ENCODE measurements at regions not wholly inside any gene's neighbourhood (a gene's known extent, or its start where the extent isn't known, plus 50 kb on each side); places are given as distances from the start of the nearest gene placed in this dataset.
"Not testable (repeated sequence)": the region's sequence is repeated elsewhere in the genome, so short reads cannot be mapped to it uniquely, and the experiment has no call there.

DNA sequence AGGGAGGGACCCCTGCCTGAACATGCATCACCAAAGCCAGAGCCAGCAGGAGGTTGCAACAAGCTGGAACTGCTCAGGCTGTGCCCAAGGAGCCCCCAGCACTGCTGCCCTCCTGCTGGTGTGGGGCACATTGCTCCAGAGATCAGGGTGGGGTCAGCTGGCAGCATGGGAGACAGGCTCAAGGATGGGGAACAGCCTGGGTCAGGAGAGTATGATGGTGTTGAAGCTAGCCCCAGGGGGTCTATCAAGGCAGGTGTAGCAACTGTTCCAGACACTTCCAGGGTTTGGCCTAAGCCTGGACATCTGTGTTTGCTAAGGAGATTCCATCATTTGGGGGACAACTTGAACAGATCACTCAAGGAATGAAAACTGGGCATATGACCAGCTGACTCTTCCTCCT lies 133.1 kb downstream of the ATPSCKMT start:
- no peaks in the 10 kb centered on the region; the same call in 1 of the 2 replicates for H3K36me3 ChIP-seq (replicated peaks; ENCODE audit: control insufficient read depth, insufficient read depth, low read length)

DNA sequence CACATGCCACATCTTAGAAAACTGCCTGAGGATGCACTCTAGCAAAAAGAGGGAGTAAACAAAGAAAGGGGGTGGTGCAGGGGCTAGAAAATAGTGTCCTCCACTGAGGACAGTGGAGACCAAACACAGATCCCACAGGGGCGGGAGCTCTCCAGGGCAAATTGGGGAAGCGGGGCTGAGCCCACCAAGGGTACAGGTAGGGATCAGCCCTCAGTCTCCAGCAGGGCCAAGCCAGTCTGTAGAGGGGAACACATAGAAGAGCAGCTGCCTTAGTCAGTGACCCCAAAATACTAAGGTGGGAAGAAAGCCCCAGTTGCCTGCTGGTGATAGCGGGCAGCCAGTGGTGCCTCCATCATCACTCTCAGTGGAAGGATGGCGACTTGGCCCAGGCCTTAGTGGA lies 134.0 kb downstream of the ATPSCKMT start:
- no peak for DNase-seq
- Histone ChIP-seq H3K27me3 (ENCODE audit: control insufficient read depth, insufficient read depth, low read length) (peaks cover 3% of the 10 kb centered on the region; the same call in 1 of the 2 replicates), H3K4me3 (ENCODE audit: insufficient read depth, low read depth, low read length) (no peak overlapping the region), H3K36me3 (replicated peaks; ENCODE audit: control insufficient read depth, insufficient read depth, low read length) (no peaks in the 10 kb centered on the region; the same call in 1 of the 2 replicates)

More for the DNA sequence above, 133.1 kb downstream of the ATPSCKMT start:
- Histone ChIP-seq H3K27me3 (ENCODE audit: control insufficient read depth, insufficient read depth, low read length) (peaks cover 3% of the 10 kb centered on the region; the same call in 1 of the 2 replicates), H3K4me3 (ENCODE audit: insufficient read depth, low read depth, low read length) (no peak overlapping the region)
- DNase-seq, result no peak

DNA sequence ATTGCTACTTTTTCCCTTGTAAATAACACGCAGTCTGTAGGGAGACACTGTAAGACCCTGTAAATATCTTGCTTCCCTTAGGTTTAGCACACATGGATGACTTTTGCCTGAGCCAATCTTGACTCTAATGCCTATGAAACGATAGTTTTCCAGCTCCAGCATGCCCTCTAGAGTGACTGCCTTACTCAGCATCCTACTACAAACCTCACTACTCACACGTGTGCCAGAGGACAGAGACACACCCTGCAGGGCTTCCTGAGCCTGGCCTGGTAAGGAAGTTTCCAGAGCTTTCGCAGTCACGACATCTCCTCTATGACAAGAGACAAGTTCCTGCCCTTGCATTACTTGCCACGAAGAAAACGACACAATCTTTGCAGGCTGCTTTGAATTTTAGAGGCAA lies 138.1 kb downstream of the ATPSCKMT start:
- Histone ChIP-seq H3K36me3 (replicated peaks; ENCODE audit: control insufficient read depth, insufficient read depth, low read length) (no peaks in the 10 kb centered on the region), H3K27me3 (ENCODE audit: control insufficient read depth, insufficient read depth, low read length) (peaks cover 3% of the 10 kb centered on the region; the same call in 1 of the 2 replicates), H3K4me3 (ENCODE audit: insufficient read depth, low read depth, low read length) (no peak overlapping the region)
- peak; percentile 81 for DNase-seq

DNA sequence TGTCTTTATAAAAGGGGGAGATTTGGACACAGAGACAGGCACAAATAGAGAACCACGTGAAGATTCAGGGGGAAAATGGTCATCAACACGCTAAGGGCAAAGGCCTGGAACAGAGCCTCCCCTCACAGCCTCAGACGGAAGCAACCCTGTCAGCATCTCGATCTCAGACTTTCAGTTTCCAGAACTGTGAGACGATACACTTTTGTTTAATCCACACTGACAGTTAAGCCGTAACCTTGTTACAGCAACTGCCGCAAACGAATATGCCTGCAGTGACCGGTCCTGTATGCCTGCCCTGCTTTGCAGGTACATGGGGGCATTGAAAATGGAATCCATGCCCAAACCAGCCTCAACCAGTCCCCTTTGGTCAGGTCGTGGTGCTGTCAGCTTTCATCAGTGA lies 139.5 kb downstream of the ATPSCKMT start:
- Histone ChIP-seq H3K4me3 (ENCODE audit: insufficient read depth, low read depth, low read length) (no peak overlapping the region), H3K36me3 (replicated peaks; ENCODE audit: control insufficient read depth, insufficient read depth, low read length) (no peaks in the 10 kb centered on the region), H3K27me3 (ENCODE audit: control insufficient read depth, insufficient read depth, low read length) (peaks cover 3% of the 10 kb centered on the region; the same call in 1 of the 2 replicates)
- DNase-seq, result no peak

DNA sequence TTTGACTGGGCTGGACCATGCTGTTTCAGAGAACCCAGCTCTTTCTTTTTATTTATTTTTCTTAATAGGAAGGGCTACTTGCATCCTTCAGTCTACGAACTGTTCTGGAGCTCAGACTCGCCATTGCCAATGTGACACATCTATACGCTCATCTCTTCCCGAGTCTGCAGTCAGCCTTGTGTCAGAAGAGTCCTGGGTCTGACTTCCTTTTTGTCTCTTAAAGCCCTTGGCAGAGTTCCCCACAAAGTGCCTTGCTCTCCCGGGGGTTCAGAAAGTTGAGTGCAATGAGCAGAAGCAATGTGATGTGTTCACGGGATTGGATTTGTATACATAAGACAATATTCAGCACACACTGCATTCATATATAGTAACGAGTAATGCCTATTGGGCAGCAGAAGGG lies 140.4 kb downstream of the ATPSCKMT start:
- no peak for DNase-seq
- no peaks in the 10 kb centered on the region for H3K36me3 ChIP-seq (replicated peaks; ENCODE audit: control insufficient read depth, insufficient read depth, low read length)
- no peak overlapping the region for H3K4me3 ChIP-seq (ENCODE audit: insufficient read depth, low read depth, low read length)
- H3K27me3 ChIP-seq (ENCODE audit: control insufficient read depth, insufficient read depth, low read length), result peaks cover 3% of the 10 kb centered on the region; the same call in 1 of the 2 replicates

DNA sequence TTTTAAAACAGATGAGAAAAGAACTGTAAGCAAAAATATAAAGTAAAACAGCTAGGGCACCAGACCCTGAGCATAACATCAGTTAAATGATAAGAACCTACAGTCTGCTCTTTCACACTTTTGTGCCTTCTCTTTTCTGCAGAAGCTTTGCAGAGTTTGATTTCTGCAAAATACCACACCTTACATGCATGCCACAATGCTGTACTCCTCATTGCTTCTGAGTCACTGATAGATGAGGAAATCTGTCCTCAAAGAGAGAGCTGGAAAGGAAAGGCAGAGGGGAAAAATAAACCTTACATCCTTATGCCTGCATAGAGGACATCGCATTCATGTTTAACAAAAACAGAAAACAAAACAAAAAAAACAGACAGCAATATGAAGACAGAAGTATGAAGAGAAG lies 142.9 kb downstream of the ATPSCKMT start:
- DNase-seq, result no peak
- H3K27me3 ChIP-seq (ENCODE audit: control insufficient read depth, insufficient read depth, low read length), result no peaks in the 10 kb centered on the region
- no peaks in the 10 kb centered on the region for H3K36me3 ChIP-seq (replicated peaks; ENCODE audit: control insufficient read depth, insufficient read depth, low read length)
- H3K4me3 ChIP-seq (ENCODE audit: insufficient read depth, low read depth, low read length), result no peak overlapping the region

DNA sequence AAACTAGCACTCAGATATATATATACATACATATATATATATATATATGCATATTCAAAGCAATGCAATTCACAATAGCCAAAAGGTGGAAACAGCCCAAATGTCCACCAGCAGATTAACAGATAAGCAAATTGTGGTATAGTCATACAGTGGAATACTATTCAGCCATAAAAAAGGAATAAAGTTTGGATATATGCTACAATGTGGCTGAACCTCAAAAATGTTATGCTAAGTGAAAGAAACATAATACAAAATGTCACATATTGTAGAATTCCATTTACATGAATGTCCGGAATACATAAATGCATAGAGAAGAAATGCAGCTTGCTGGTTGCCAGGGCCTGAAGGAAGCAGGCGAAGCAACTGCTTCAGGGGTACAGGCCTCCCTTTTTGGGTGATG lies 143.4 kb downstream of the ATPSCKMT start:
- H3K27me3 ChIP-seq (ENCODE audit: control insufficient read depth, insufficient read depth, low read length), result no peaks in the 10 kb centered on the region
- H3K4me3 ChIP-seq (ENCODE audit: insufficient read depth, low read depth, low read length), result no peak overlapping the region
- H3K36me3 ChIP-seq (replicated peaks; ENCODE audit: control insufficient read depth, insufficient read depth, low read length), result no peaks in the 10 kb centered on the region
- DNase-seq, result no peak

DNA sequence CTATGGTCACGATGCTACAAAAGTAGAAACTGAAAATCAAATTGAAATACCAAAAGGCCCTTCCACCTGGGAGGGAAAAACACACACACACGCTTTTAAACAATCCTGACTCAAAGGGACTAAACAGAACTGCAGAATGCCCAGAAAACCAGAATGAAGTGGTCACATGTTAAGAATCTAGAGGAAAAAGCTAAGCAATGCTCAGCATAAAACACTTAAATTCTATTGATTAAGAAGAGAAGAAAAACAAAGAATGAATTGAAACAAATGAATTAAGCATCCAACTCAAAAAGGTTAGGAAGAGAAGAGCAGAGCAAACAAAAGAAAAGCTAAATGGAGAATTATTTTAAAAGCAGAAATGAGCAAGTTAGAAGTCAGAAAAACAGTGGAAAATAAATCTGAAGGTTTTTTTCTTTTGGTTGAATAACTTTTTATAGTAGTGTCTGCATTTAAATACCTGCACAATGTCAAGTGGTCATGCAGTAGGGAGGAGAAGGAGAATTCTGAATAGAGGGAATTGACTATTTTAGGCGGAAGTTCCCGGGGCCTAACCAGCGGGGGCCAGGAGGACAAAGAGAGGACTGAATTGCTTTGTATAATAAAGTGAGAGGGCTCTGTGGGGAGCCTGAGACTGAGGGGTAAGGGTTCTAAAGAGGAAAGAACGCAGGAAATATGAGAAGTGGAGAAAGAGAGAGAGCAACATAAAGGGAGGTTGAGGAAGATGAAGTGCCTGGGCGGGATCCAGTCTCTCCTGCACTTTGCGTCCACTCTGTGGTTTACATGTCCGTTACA lies 146.8 kb downstream of the ATPSCKMT start:
- peak; percentile 73 for DNase-seq
- H3K27me3 ChIP-seq (ENCODE audit: control insufficient read depth, insufficient read depth, low read length), result no peaks in the 10 kb centered on the region
- H3K36me3 ChIP-seq (replicated peaks; ENCODE audit: control insufficient read depth, insufficient read depth, low read length), result no peaks in the 10 kb centered on the region
- H3K4me3 ChIP-seq (ENCODE audit: insufficient read depth, low read depth, low read length), result no peak overlapping the region

DNA sequence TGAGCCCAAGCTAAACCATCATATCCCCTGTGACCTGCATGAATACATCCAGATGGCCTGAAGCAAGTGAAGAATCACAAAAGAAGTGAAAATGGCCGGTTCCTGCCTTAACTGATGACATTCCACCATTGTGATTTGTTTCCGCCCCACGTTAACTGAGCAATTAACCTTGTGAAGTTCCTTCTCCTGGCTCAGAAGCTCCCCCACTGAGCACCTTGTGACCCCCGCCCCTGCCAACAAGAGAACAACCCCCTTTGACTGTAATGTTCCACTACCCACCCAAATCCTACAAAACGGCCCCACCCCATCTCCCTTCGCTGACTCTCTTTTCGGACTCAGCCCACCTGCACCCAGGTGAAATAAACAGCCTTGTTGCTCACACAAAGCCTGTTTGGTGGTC lies 147.5 kb downstream of the ATPSCKMT start:
- not testable (repeated sequence) for H3K36me3 ChIP-seq (replicated peaks; ENCODE audit: control insufficient read depth, insufficient read depth, low read length); DNase-seq; H3K4me3 ChIP-seq (ENCODE audit: insufficient read depth, low read depth, low read length)

DNA sequence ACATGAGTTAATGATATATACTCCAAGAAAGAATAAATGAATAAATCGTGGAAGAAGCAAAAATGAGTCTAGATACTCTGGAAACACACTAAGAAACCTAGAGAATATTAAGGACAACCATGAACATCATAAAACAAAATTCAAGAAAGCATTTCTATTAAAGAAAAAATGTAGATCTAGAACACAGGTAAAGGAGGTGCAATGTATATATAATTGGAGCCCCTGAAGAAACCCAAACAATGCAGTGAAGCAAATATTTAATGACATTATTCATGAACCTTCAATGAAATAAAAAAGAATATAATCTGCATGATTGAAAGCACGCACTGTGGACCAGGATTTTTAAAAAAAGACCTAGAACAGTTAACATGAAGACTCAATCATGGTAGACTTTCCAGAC lies 150.1 kb downstream of the ATPSCKMT start:
- Histone ChIP-seq H3K27me3 (ENCODE audit: control insufficient read depth, insufficient read depth, low read length) (no peaks in the 10 kb centered on the region), H3K4me3 (ENCODE audit: insufficient read depth, low read depth, low read length) (no peak overlapping the region), H3K36me3 (replicated peaks; ENCODE audit: control insufficient read depth, insufficient read depth, low read length) (no peaks in the 10 kb centered on the region)
- no peak for DNase-seq

More for the DNA sequence above, 147.5 kb downstream of the ATPSCKMT start:
- not testable (repeated sequence) for H3K27me3 ChIP-seq (ENCODE audit: control insufficient read depth, insufficient read depth, low read length)

DNA sequence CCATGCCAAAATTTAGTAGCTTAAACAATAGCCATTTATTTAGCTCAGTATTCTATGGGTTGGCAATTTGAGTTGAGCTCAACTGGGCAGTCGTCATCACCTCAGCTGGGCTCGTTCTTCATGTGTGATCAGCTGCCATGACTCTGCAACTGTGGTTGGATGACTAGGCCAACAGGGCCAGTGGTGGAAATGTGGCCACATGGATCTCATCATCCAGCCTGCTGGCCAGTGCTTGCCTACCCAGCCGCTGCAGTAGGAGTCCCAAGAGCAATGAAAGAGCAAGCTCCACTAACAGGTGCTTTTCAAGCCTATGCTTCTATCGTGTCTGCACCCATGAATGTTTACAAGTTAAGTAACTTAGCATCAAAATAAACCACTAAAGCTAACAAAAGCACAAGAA lies 158.0 kb downstream of the ATPSCKMT start:
- H3K4me3 ChIP-seq (ENCODE audit: insufficient read depth, low read depth, low read length), result no peak overlapping the region
- H3K36me3 ChIP-seq (replicated peaks; ENCODE audit: control insufficient read depth, insufficient read depth, low read length), result no peaks in the 10 kb centered on the region
- DNase-seq, result no peak
- no peaks in the 10 kb centered on the region for H3K27me3 ChIP-seq (ENCODE audit: control insufficient read depth, insufficient read depth, low read length)

DNA sequence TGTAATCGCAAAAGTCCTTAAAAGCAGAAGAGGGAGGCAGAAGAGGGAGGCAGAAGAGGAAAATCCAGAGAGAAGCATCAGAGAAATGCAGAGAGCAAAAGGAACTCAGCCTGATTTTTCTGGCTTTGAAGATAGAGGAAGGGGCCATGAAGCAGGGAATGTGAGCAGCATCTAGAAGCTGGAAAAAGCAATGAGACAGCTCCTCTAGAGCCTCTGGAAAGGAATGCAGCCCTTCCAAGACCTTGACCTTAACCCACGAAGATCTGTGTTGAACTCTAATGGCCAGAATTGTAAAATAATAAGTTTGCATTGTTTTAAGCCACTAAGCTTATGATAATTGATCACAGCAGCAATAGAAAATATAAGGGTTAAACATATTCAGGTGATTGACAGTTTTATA lies 159.6 kb downstream of the ATPSCKMT start:
- Histone ChIP-seq H3K27me3 (ENCODE audit: control insufficient read depth, insufficient read depth, low read length) (no peaks in the 10 kb centered on the region), H3K4me3 (ENCODE audit: insufficient read depth, low read depth, low read length) (no peak overlapping the region), H3K36me3 (replicated peaks; ENCODE audit: control insufficient read depth, insufficient read depth, low read length) (no peaks in the 10 kb centered on the region)
- no peak for DNase-seq

DNA sequence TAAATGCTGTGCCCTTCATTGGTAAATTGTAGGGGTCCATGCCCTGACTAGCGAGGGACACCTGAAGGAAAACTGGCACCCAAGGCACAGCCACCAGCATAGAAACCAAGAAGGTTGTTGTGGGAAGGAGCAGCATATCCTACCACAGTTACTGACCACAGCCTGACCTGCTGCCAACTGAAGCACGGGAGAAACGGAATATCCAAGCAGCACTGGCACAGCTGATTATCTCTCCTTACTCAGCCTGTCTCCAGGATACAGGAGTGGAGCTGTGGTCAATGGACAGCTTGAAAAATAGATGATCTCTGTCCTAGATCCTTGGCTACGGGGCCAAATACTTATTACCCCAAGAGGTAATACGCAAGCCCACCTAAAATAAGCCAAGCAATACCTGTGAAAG lies 164.5 kb downstream of the ATPSCKMT start:
- no peak overlapping the region for H3K4me3 ChIP-seq (ENCODE audit: insufficient read depth, low read depth, low read length)
- H3K27me3 ChIP-seq (ENCODE audit: control insufficient read depth, insufficient read depth, low read length), result no peaks in the 10 kb centered on the region
- no peaks in the 10 kb centered on the region for H3K36me3 ChIP-seq (replicated peaks; ENCODE audit: control insufficient read depth, insufficient read depth, low read length)
- DNase-seq, result no peak

DNA sequence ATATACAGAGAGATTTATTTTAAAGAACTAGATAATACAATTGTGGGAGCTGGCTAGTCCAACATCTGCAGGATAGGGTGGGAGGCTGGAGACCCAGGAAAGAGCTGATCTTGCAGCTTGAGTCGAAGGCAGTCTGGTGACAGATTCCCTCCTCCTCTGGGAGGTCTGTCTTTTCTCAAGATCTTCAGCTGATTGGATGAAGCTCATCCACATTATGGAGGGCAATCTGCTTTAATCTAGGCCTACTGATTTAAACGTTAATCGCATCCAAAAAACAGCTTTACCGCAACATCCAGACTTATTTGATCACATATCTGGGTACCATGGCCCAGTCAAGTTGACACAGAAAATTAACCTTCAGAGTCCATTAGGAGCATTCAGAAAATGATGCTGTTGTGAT lies 168.1 kb downstream of the ATPSCKMT start:
- no peaks in the 10 kb centered on the region for H3K36me3 ChIP-seq (replicated peaks; ENCODE audit: control insufficient read depth, insufficient read depth, low read length)
- H3K4me3 ChIP-seq (ENCODE audit: insufficient read depth, low read depth, low read length), result no peak overlapping the region
- no peaks in the 10 kb centered on the region for H3K27me3 ChIP-seq (ENCODE audit: control insufficient read depth, insufficient read depth, low read length)
- DNase-seq, result no peak

DNA sequence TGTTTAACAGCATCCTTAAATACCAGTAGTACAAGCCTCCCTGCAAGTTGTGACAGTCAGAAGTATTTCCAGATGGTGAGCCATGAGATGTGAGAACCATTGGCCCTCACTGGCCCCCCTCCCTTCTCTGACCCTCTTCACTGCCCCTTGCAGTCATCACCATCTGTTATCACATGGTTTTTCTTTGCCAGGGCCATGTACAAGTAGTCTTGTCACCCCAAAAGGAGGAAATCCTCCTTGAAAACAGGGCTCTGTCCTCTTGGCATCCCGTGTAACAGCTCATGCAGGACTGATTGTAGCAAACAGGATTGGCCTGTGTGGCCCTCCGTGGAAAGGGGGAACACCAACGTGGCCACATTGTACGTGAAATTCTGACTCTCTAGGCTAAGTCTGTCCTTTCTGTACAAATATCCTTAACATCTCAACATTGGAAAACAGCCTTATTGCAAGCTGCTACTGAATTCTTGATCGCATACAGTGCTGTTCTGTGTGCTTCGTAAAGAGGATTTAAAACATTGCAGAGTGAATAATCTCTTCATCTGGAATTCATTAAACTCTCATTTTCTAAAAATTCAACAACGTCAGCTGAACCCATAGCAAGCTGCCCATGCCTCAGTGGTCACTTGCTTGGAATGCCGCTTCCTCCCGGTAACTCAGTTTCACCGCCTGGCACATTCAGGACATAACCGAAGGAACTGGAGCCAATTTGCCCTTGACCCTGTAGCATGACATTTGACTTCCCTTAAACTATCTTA lies 171.7 kb downstream of the ATPSCKMT start:
- Histone ChIP-seq H3K4me3 (ENCODE audit: insufficient read depth, low read depth, low read length) (no peak overlapping the region), H3K36me3 (replicated peaks; ENCODE audit: control insufficient read depth, insufficient read depth, low read length) (no peaks in the 10 kb centered on the region), H3K27me3 (ENCODE audit: control insufficient read depth, insufficient read depth, low read length) (no peaks in the 10 kb centered on the region)
- DNase-seq, result no peak

Measured in H7 (cell line).